HTR-8/SVneo (cell line): ENCODE measurements at regions not wholly inside any gene's neighbourhood (a gene's known extent, or its start where the extent isn't known, plus 50 kb on each side); places are given as distances from the start of the nearest gene placed in this dataset.
"Not testable (repeated sequence)": the region's sequence is repeated elsewhere in the genome, so short reads cannot be mapped to it uniquely, and the experiment has no call there.

ENCODE experiments used
- DNase-seq: peaks from one replicate; pipeline ENCODE4 v3.0.0; 2011; ENCODE audit warnings: low spot score, mixed read lengths; ENCODE audit not compliant: insufficient read length
- FAIRE-seq: peaks from 2 replicates; lab custom pipeline; 2011; peaks lifted over from hg19 to GRCh38; lab: Jason Lieb, UNC

GRCh38 chr5:110812639-110813038 lies 73.8 kb downstream of the SLC25A46 start:
- FAIRE-seq = no peak
- DNase-seq = no peak

- DNase-seq = no peak
- no peak for FAIRE-seq
Observed at GRCh38 chr5:110815916-110816605, 77.3 kb downstream of the SLC25A46 start.

- DNase-seq = no peak
- no peak for FAIRE-seq
Observed at GRCh38 chr5:110817459-110817858, 78.7 kb downstream of the SLC25A46 start.

GRCh38 chr5:110823571-110823970 lies 84.8 kb downstream of the SLC25A46 start:
- DNase-seq (no peak), FAIRE-seq (no peak)

- DNase-seq = no peak
- no peak for FAIRE-seq
Observed at GRCh38 chr5:110824936-110825441, 86.2 kb downstream of the SLC25A46 start.

GRCh38 chr5:110832683-110833082 lies 93.9 kb downstream of the SLC25A46 start:
- FAIRE-seq (no peak), DNase-seq (no peak)

- not testable (repeated sequence) for FAIRE-seq, DNase-seq
Observed at GRCh38 chr5:110834933-110835332, 96.1 kb downstream of the SLC25A46 start.

DNA sequence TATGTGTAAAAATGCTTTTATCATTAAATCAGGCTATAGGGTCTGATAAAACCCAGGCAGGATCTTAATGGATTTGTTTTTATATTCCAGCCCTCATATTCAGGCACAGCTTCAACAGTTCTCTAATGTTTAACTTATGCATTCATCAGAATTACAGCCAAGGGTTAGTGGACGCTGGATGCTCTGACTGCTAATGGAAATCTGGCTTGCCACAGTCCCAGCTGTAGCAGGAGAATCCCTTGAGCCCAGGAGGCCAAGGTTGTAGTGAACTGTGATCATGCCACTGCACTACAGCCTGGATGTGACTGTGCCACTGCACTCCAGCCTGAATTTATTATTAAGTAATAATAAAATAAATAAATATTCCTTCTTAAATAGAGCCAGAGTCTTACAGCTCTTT lies 98.0 kb downstream of the SLC25A46 start:
- FAIRE-seq (no peak), DNase-seq (no peak)

- not testable (repeated sequence) for DNase-seq, FAIRE-seq
Observed at GRCh38 chr5:110838357-110838756, 99.5 kb downstream of the SLC25A46 start.

DNA sequence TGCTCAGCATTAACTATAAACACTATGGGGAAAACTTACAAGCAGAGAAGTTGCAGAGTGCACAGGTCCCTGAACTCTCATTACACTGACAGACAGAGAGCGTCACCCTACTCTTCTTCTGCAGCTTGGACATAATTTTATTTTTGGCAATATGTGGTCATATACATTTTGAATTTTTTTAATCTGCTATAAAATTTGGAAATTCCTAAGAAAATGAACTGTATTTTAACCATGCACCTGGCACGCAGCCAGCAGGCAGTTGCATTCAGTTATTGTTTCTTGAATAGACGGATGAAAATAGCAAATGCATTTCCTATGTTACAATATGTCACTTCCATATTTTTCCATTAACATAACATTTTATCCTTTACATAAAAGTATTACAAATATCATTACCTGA lies 100.2 kb downstream of the SLC25A46 start:
- DNase-seq = no peak
- no peak for FAIRE-seq

- no peak for DNase-seq
Observed at GRCh38 chr5:110840347-110840960, 101.6 kb downstream of the SLC25A46 start.

DNA sequence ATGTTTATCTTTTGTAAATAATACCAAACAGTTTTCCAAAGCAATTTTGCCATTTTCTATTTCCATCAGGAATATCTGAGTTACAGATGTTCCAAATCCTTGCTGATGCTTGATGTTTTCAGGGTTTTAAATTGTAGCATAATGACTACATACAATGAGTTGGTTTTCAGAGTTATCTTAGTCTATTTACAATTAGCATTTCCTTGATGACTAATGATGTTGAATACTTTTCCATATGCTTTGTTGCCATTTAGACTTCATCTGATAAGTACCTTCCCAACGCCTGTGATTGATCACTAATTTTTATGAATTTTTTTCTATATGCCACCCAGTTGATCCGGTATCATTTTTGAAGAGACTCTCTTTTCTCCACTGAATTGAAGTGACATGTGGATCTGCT lies 102.3 kb downstream of the SLC25A46 start:
- no peak for FAIRE-seq
- DNase-seq = no peak

More at GRCh38 chr5:110840347-110840960, 101.6 kb downstream of the SLC25A46 start:
- no peak for FAIRE-seq

- no peak for FAIRE-seq
- DNase-seq = no peak
Observed at GRCh38 chr5:110842948-110843347, 104.1 kb downstream of the SLC25A46 start.

- no peak for FAIRE-seq
- DNase-seq = no peak
Observed at GRCh38 chr5:110844251-110844650, 105.4 kb downstream of the SLC25A46 start.

DNA sequence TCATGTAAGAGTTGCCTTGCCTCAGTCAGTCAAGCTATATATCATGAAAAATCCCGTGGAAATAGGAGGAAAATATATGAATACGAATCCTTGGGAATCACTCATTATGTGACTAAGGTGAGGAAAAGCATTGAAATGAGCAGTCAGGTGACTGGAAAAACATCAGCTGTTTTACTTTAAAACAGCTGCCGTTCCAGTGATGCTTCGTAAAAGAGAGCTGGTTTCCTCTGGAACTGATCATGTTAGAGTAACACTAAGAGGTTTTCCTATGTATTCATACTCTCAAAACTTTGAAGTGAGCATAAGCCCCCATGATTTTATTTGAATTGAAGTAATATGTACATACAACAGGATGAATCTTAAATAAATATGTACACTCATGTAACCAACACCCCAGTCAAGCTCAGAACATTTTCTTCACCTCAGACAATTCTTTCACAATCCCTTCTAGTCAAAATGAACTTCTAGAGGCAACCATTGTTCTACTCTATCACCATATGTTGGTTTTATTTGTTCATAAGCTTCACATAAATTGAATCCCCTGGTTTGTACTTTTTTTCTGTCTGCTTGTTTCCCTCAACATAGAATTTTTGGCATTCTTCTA lies 107.7 kb downstream of the SLC25A46 start:
- DNase-seq = no peak
- no peak for FAIRE-seq

- no peak for FAIRE-seq
- no peak for DNase-seq
Observed at GRCh38 chr5:110851357-110851756, 112.5 kb downstream of the SLC25A46 start.

- FAIRE-seq (no peak), DNase-seq (no peak)
Observed at GRCh38 chr5:110852053-110852452, 113.2 kb downstream of the SLC25A46 start.

- FAIRE-seq (no peak), DNase-seq (no peak)
Observed at GRCh38 chr5:110852541-110852940, 113.7 kb downstream of the SLC25A46 start.

DNA sequence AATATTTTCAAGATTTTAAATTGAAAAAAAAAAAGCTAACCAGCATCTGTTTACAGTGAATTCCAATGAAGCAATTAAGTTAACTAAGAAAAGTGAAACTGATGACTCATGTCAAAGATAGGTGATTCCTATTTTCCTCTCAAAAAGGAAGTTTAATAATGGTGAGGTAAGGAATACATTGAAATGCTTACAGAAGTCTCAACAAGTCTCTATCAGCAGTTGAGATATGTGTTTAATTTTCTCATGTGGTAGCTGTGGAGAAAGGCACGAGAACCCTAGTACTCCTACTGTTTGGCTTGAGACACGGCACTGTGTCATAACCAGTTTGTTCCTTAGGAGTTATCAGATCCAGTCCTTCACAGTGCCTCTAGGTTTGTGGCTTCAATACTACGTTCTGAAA lies 114.5 kb downstream of the SLC25A46 start:
- DNase-seq = no peak
- FAIRE-seq = no peak

DNA sequence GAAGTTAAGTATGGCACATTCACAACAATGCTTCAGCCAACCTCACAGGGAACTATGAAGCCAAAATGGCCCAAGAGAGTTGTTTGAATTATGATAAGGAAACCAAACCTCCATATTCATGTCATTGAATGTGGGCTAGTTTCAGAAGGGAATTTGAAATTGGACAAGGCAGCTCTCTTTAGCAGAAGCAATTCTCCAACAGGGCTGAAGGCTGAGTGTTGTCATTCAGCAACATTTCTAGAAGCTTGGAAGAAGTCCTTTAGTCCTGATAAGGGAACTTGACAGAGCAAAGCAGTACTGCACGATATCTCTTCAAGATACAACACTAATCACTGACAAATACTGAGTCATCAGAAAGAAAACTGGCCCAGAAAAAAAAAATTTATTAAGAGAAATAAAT lies 115.4 kb downstream of the SLC25A46 start:
- DNase-seq (no peak), FAIRE-seq (no peak)

DNA sequence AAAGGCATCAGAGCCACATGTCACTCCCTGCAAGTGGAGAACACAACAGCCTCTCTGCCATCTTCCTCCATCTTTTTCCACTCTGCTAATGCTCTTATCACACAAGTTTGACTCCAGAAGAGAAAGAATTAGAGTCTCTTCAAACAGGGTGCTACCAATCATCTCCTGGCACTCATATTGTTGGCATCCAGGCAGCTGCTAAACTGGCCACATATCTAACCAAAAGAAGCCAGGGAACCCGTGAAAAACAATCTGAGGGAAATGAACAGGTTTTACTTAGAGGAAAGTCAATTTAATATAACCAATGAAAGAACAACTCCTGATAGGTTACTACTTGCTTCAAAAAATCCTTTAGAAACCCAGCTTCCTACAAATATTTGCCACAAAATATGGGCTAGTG lies 117.2 kb downstream of the SLC25A46 start:
- FAIRE-seq (no peak), DNase-seq (no peak)
